Peyer's patch (tissue), 4 donors: ENCODE measurements at regions not wholly inside any gene's neighbourhood (a gene's known extent, or its start where the extent isn't known, plus 50 kb on each side); places are given as distances from the start of the nearest gene placed in this dataset.
"Not testable (repeated sequence)": the region's sequence is repeated elsewhere in the genome, so short reads cannot be mapped to it uniquely, and the experiment has no call there.

Source experiments
- DNase-seq, 3 donors: peaks; one replicate each; pipeline ENCODE4 v3.0.0-alpha.2; 2017 to 2019
- H3K27ac ChIP-seq, 4 donors: fragments of 200-600 bp; sonication (generic); one replicate each; pipeline ENCODE4 v1.5.1; 2016 to 2019
- H3K27me3 ChIP-seq, 2 donors: fragments of 200-600 bp; sonication (generic); one replicate each; pipeline ENCODE4 v1.5.1; 2019
- H3K36me3 ChIP-seq, 3 donors: fragments of 200-600 bp; sonication (generic); one replicate each; pipeline ENCODE4 v1.5.1; 2016 to 2019
- H3K4me1 ChIP-seq, 4 donors: fragments of 200-600 bp; sonication (generic); one replicate each; pipeline ENCODE4 v1.5.1; 2016 to 2019
- H3K4me3 ChIP-seq, 4 donors: fragments of 200-600 bp; sonication (generic); 1 replicate in 3 of 4; 2 replicates in 1 of 4; pipeline ENCODE4 v1.5.1; 2016 to 2019; ENCODE audit warnings: mild to moderate bottlenecking in 1 of 4
- H3K9me3 ChIP-seq, 4 donors: fragments of 200-600 bp; sonication (generic); one replicate each; pipeline ENCODE4 v1.5.1; 2016 to 2019; ENCODE audit warnings: mild to moderate bottlenecking in 1 of 4
- CTCF ChIP-seq, 6 experiments: fragments of 450-650 bp in 4 of 6; fragments of 200-600 bp in 2 of 6; sonication (generic) in 1 of 6; IDR thresholded peaks; one replicate each; pipeline ENCODE4 v1.5.1; 2017 to 2019; ENCODE audit warnings: antibody characterized with exemption in 6 of 6, mild to moderate bottlenecking in 3 of 6, moderate library complexity in 1 of 6
- POLR2A ChIP-seq, 2 donors: fragments of 450-650 bp; IDR thresholded peaks; one replicate each; pipeline ENCODE4 v1.5.1; 2017; ENCODE audit warnings: antibody characterized with exemption in 2 of 2, mild to moderate bottlenecking in 2 of 2, moderate library complexity in 2 of 2

- peaks cover 0 to 4% (median 0%) of the 10 kb centered on the region in 4 donors for H3K4me1 ChIP-seq
- H3K27ac ChIP-seq: no peak overlapping the region
- no peak for TF ChIP-seq CTCF (IDR thresholded peaks at IDR 0.05)
- no peak for TF ChIP-seq POLR2A (IDR thresholded peaks at IDR 0.05)
- H3K4me3 ChIP-seq: no peak overlapping the region
- no peaks in the 10 kb centered on the region for H3K9me3 ChIP-seq
- no peaks in the 10 kb centered on the region for H3K36me3 ChIP-seq
- no peak for DNase-seq
- no peaks in the 10 kb centered on the region for H3K27me3 ChIP-seq
Measured at GRCh38 chr7:12926206-12926605, 238.8 kb downstream of the ARL4A start.

GRCh38 chr7:12927635-12928434 is 240.4 kb downstream of the ARL4A start:
- Histone ChIP-seq H3K27ac (no peak overlapping the region), H3K27me3 (no peaks in the 10 kb centered on the region), H3K4me3 (no peak overlapping the region), H3K9me3 (no peaks in the 10 kb centered on the region), H3K4me1 (peaks cover 0 to 4% (median 0%) of the 10 kb centered on the region in 4 donors), H3K36me3 (no peaks in the 10 kb centered on the region)
- TF ChIP-seq CTCF (IDR thresholded peaks at IDR 0.05) (no peak), POLR2A (IDR thresholded peaks at IDR 0.05) (no peak)
- no peak for DNase-seq

- peaks cover 0 to 4% (median 0%) of the 10 kb centered on the region in 4 donors for H3K4me1 ChIP-seq
- H3K36me3 ChIP-seq: no peaks in the 10 kb centered on the region
- no peak for TF ChIP-seq POLR2A (IDR thresholded peaks at IDR 0.05)
- TF ChIP-seq CTCF (IDR thresholded peaks at IDR 0.05): no peak
- no peaks in the 10 kb centered on the region for H3K9me3 ChIP-seq
- no peak overlapping the region for H3K4me3 ChIP-seq
- DNase-seq: no peak
- no peaks in the 10 kb centered on the region for H3K27me3 ChIP-seq
- no peak overlapping the region for H3K27ac ChIP-seq
Measured at GRCh38 chr7:12929476-12930140, 242.2 kb downstream of the ARL4A start.

GRCh38 chr7:12930534-12930933 is 243.1 kb downstream of the ARL4A start:
- no peak overlapping the region for H3K4me3 ChIP-seq
- TF ChIP-seq CTCF (IDR thresholded peaks at IDR 0.05) (no peak), POLR2A (IDR thresholded peaks at IDR 0.05) (no peak)

GRCh38 chr7:12931465-12931864 is 244.0 kb downstream of the ARL4A start:
- not testable (repeated sequence) for H3K27me3 ChIP-seq, H3K4me3 ChIP-seq, H3K27ac ChIP-seq, H3K4me1 ChIP-seq, H3K9me3 ChIP-seq, DNase-seq, H3K36me3 ChIP-seq

More at GRCh38 chr7:12930534-12930933, 243.1 kb downstream of the ARL4A start:
- no peaks in the 10 kb centered on the region for H3K9me3 ChIP-seq
- H3K4me1 ChIP-seq: peaks cover 0 to 4% (median 0%) of the 10 kb centered on the region in 4 donors
- no peaks in the 10 kb centered on the region for H3K36me3 ChIP-seq
- H3K27ac ChIP-seq: no peak overlapping the region
- no peak for DNase-seq
- H3K27me3 ChIP-seq: no peaks in the 10 kb centered on the region

- TF ChIP-seq CTCF (IDR thresholded peaks at IDR 0.05) (no peak), POLR2A (IDR thresholded peaks at IDR 0.05) (no peak)
- no peaks in the 10 kb centered on the region for H3K9me3 ChIP-seq
Measured at GRCh38 chr7:12939694-12940093, 252.3 kb downstream of the ARL4A start.

More at GRCh38 chr7:12939694-12940093, 252.3 kb downstream of the ARL4A start:
- Histone ChIP-seq H3K4me1 (peaks cover 0 to 10% (median 0%) of the 10 kb centered on the region in 4 donors), H3K36me3 (no peaks in the 10 kb centered on the region), H3K27me3 (no peaks in the 10 kb centered on the region), H3K4me3 (no peak overlapping the region), H3K27ac (no peak overlapping the region)
- no peak for DNase-seq
